NK-92 treated with Interleukin-12 subunit alpha and Interleukin-12 subunit beta, amount 100 ng/mL, for 24 hours (cell line): ENCODE measurements at regions not wholly inside any gene's neighbourhood (a gene's known extent, or its start where the extent isn't known, plus 50 kb on each side); places are given as distances from the start of the nearest gene placed in this dataset.

Experiments used
- DNase-seq: peaks from one replicate; lab custom pipeline; 2025; lab: John Stamatoyannopoulos, UW

DNA sequence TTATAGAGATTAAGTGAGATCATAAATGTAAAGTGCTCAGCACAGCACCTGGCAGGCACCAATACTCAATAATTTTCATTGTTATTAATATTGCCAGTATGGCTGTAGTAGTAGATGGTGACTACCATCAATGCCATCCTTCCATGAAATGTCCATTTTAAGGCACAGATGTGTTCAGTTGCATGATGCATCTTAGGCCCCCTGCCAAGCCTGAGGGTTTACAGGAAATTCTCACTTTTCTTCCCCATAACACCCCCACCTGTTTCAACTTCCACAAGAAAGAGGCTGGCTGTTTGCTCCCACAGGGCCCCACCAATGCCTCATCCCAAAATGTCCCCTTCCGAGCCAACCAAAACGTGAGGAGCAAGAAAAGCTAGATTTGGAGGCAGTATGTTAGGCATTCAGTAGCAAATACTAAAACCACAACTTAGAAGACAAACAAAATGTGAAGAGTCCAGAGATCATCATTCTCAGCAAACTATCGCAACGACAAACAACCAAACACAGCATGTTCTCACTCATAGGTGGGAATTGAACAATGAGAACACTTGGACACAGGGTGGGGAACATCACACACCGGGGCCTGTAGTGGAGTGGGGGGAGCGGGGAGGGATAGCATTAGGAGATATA is 110.6 kb upstream of the NHSL1 start:
- DNase-seq: no peak

DNA sequence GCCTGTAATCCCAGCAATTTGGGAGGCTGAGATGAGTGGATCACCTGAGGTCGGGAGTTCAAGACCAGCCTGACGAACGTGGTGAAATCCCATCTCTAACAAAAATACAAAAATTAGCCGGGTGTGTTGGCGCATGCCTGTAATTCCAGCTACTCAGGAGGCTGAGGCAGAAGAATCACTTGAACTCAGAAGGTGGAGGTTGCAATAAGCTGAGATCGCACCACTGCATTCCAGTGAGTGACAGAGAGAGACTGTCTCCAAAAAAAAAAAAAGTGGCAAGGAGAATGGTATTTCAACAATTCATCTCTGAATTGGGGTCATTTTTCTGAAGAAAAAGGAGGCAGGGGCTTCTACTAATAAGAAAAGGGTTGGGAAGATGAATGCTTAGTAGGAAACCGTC is 111.5 kb upstream of the NHSL1 start:
- DNase-seq: no peak

DNA sequence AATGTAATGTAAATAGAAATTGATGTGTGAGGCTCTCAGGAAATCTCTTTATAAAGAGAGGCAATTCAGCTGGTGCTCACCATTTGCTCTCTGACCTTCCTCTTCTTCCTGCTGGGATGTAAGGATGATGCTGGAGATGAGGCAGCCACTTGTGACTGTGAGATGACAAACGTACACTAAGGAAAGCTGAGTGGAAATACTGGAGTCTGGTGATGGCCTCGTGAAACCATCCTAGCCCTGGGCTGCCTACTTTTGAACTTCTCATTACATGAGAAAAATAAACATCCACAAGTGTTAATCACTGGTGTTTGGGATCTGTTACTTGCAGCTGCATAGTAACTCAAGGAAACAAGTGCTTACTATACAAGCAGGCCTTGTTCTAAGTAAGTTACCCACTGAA is 114.9 kb upstream of the NHSL1 start:
- no peak for DNase-seq

DNA sequence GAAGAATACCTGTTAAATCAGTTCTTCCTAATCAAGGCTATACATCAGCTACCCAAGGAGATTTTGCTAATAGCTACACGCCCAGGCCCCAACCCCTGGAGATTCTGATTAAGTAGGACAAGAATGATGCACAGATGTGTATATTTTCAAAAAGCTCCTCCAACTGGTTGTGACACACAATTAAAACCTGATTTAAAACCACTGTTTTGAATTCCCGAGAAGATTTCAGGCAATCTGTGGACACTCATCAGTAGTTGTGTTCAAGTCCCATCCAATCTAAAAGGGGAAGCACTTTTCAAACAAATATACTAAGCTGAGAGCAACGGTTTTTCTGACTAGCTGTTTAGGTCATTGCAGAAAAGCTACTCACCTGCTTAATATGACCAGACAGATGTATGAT is 118.9 kb upstream of the NHSL1 start:
- DNase-seq: no peak

DNA sequence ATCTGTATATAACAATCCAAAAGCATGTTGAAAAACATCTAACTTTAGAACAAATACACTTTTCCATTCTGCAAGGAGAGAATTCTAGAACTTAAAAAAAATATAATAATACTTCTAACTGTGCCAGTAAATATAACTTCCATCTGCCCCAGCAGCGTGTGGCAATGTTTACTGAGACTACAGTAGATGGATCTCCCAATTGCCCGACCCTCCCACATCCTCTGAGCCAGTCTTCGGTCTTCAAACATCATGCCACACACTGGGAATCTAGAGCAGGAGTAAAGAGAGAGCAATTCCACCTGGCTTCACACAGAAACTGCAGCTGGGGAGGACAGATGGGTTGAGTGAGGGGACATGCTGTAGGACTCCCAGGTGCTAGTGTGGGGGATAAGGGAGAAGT is 121.3 kb upstream of the NHSL1 start:
- DNase-seq: no peak

DNA sequence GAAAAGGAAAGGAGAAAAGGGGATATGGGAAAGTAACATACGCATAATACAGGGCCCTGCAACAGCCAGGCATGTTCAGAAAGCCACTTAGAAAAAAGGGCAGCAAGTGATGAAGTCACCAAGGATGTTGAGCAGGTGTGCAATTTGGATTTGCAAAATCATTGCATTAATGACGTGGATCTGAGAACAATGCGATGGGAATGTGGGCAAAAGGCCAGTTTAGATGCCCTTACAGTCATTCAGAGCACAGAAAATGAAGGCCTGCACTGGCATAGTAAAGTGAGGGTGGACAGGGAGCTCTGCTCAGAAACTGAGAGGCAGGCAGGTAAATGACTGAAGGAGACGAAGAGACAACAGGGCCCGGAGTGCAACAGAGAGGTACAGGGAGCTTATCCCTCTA is 123.7 kb upstream of the NHSL1 start:
- DNase-seq: no peak

DNA sequence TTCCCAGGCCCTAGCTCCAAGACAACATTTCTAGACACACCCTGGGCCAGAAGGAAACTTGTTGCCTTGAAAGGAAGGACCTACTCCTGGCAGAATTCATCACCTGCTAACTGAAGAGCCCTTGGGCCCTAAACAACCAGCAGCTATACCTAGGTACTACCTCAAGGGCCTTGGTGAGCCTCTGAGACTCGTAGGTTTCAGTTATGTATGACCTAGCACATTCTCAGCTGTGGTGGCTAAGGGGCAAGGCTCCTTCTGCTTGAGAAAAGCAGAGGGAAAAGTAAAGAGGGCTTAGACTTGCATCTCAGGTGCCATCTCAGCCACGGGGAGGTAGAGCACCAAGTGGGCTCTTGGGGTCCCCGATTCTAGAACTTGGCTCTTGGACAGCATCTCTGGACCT is 132.3 kb upstream of the NHSL1 start:
- no peak for DNase-seq

DNA sequence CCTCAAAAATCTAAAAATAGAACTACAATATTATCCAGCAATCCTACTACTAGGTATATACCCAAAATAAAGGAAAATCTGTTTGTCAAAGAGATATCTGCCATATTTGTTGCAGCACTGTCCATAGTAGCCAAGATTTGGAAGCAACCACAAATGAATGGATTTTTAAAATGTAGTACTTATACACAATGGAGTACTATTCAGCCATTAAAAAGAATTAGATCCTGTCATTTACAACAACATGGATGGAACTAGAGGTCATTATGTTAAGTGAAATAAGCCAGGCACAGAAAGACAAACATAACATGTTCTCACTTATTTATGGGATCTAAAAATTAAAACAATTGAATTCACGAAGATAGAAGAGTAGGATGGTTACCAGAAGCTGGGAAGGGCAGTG is 135.7 kb upstream of the CCDC28A start:
- no peak for DNase-seq

DNA sequence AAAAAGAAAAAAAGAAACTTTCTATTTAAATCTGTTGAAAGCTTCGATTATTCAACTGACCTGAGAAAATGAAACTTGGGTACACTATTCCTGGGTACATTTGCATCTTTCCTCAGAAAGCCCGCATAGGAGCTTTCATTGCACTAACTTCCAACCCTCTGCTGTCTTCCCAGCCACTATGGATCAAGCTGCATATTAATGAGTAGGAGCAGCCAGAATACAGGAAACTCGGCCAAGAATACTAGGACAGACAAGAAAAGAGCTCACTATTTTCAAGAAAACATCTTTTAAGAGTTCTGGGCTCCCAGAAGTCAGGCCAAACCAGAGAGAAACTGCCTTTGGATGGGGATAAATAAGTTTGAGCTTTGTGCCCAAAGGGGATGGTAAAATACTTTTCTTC is 135.0 kb upstream of the CCDC28A start:
- DNase-seq: no peak

DNA sequence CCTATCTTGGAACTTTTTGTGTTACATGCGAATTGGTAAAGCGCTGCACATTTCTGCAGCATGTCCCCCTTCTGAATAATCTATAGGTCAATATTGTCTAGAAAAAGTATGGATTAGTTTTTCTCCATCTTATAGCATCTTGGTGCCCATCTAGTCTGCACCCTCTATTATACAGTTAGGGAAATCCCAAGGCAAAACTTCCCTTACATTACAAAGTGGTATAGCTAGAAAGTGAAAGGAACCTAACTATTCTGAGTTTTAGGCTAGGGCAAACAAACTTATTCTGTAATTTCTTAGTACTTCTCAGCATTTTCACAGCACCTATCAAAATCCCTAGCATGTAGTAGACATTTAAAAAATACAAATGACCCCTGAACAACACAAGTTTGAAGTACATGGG is 133.5 kb upstream of the CCDC28A start:
- DNase-seq: no peak

DNA sequence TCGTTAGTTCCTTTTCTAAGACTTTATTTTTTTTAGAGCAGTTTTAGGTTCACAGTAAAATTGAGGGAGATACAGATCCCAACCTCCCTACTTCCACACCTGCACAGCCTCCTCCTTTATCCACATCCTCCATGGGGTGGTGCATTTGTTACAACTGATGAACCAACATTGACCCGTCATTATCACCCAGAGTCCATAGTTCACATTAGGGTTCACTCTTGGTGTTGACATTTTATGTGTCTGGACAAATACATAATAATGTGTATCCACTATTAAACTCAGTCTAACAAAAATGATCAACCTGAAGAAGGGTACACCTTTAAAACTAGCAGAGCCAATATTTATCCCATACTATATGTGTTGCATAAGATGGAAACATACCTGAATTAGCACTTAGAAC is 130.4 kb upstream of the CCDC28A start:
- DNase-seq: no peak

DNA sequence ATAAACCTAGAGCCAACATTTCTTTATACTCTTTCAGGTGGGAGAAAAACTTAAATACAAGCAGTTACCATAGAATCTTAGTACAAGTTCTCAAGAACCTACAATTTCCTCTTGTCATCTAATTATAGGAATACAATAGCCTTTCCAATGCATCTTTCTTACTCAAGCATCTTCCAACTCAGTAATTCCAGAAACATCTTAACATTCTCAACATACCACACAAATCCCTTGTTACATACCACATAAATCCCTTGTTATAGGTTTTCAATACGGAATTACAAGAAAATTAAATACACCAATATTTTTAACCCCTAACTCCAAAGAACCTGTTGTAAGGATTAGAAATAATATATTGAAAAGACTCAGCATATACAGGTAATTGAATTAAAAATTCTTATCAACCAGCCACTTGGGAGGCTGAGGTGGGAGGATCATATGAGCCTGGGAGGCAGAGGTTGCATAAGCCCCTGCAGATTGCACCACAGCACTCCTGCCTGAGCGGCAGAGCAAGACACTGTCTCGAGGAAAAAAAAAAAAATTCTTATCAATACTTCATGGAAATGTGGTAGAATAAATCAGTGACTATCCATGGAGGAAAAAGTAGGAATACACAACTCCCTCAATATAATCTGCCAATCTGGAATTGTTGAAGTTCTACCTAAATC is 127.5 kb upstream of the CCDC28A start:
- DNase-seq: no peak

DNA sequence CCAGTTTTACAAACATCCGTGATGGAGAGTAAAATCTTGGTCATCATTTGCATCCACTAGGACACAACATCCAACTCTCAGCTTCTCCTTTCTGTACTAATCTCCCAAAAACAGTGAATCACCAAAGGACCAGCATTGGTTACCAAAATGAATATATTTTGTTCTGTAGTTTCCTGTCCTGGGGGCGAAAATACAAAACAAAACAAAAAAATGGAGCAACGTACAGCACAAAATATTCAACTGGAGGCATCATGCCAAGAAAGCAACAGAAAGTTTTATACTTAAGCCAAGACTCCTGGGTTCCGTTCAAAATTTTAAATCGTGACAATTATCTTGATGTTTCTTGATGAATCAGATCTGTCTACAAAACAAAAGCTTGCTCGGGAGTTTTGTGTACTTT is 126.6 kb upstream of the CCDC28A start:
- no peak for DNase-seq

DNA sequence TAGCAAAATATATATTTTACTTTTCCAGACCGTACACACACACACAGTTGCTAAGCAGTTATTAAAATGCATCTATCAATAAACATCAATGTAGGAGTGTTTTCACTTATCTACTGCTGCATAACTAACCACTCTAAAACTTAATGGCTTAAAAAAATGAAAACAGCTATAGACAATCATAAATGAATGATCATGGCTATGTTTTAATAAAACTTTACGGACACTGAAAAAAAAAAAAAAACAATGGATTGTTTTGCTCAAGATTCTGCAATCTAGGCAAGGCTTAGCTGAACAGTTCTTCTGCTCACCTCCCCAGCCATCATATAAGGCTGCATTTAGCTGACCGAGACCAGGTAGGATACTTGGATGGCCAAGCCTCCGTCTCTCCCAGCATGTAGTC is 125.4 kb upstream of the CCDC28A start:
- no peak for DNase-seq

DNA sequence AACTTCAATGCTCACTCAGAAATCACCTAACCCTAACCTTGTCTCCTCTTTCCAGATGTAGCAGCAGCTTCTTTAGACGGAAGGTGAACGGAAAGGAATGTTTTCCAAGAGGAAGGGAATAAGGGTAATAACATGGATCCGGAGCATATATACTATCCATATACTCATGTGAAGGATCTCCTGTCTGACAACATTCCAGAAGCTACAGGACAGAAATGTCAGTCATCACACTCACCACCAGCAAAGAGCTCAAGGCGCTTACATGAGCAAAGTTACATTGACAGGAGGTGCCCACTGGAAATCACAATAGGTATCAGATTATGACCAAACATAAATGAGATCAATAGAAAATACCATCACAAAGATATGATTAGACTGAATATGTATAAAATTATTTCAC is 122.1 kb upstream of the CCDC28A start:
- no peak for DNase-seq

DNA sequence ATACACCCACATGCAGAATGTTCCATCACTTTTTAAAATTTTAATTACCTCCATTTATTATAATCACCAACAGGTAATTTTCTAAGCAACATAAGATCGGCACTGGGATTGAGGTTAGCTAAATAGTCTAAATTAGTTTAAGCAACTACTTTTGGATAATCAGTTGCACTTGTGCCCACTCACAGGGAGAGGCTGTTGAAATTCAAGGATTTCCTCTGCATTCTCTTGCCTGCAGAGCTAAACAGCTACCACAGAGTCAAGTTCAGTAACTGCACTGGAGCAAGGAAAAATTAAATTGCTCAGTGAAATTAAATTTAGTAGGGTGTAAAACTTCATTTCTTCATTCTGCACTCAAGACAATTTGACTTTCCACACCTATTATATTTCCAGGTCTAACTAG is 120.7 kb upstream of the CCDC28A start:
- no peak for DNase-seq

DNA sequence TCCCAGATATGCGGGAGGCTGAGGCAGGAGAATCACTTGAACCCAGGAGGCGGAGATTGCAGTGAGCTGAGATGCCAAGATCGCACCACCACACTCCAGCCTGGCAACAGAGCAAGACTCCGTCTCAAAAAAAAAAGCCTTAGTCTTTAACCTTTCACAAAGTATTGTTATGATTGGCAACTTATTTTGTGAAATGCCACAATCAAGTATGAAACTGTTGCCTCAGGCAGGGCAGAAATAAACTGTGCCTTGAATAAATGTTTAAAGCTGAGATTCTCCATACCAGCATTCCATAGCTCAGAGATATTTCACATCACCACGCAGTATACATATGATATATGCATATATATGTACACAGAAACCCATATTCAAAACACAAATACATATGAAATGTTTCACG is 120.1 kb upstream of the CCDC28A start:
- DNase-seq: no peak

DNA sequence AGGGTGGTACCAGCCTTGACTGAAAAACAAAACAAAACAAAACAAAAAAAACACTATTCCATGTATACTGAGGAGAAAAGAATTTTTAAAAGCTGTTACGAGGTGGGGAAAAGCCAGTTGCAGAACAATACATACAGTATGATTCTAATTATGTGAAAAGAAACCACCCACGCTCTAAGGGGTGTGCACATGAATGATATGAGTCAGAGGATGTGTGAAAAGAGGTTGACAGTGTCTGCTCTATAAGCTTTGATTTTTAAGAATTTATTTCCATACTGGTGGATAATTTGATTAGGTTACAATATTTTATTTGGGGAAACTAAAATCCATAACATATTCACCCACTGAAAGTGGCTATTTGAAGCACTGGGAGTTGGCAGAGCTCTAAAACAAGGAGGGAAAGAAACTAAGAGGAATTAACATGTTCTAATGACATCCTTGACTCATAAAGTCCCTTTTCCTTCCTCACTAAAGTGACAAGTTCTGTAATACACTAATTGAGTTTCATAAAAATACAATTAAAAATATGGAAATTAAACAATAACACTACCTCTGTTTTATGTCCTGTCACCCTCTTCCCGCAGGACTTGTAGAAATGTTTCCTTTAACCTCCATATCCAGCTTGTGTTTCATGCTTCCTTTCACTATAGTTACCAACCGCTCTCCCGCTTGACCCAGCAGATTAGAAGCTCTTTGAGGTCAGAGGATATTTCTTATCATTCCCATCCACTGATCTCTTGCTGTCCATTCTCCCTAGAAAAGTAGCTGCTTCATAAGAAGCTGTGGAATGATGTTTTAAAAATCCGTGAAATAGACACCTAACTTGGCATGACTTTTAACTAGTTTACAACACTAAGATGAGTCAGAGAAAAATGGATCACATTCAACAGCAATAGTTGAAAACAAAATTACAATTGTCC is 118.6 kb upstream of the CCDC28A start:
- no peak for DNase-seq

DNA sequence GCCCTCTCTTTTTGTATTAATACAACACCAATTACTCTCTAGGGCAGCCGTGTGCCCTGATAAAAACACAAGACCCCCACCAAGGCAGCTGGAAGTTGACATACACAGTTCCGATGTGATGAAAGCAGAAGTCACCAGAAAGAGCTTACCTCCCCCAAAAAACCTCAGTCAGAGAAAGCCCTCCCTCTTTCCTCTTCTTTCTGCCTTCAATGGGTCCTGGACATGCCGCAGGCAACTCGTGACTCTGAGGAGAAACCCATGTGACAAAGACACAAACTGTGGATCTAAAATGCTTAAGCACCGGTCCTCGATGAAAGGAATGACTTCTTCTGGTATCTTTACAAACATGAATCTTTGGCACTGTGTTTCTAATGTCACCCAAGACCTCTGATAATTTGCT is 117.7 kb upstream of the CCDC28A start:
- DNase-seq: no peak

DNA sequence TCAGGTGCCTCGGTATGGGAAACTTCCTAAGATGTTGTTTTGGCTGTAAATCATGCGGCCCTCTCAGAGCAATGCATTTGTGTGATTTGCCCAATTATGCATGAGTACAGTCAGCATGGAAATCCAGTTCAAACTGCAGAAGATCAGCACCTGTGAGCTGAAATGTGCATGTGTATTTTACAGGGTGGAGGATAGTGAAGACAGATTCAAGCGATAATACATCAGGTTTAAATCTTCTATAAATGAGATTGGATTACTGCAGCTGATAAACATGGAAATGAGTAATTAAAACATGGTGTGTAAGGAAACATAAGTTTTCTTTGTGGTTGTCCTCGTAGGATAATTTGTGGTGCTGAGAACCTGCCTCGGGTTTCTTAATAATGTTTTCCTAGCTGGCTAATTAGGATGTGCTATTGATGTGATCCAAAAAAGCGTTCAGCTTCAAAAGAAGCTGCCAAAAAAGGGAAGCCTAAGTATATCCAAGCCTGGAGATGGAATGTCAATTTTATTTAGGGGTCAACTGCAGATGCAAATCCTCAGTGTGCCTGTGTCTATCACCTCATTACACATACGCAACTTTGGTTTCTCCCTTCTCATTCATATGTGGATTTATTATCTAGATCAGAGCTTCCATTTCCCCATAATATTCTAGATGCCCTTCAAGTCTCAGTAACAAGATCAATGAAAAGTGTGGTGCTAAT is 117.1 kb upstream of the CCDC28A start:
- no peak for DNase-seq

DNA sequence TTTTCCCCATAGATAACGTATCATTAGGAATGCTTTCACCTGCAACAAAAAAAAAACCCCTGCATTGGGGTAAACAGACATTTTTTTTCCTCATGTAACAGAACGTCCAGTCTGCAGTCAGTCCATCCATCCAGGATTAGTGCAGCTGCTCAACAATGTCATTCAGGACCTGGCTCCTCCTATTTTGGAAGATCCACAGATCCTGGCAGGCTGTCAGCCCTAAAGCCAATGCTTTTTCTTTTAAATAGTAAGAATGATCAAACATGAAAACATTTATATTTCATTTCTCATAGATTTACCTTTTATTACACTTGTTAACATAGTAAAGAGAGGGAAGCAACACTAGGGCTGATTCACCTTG is 116.5 kb upstream of the CCDC28A start:
- DNase-seq: no peak

DNA sequence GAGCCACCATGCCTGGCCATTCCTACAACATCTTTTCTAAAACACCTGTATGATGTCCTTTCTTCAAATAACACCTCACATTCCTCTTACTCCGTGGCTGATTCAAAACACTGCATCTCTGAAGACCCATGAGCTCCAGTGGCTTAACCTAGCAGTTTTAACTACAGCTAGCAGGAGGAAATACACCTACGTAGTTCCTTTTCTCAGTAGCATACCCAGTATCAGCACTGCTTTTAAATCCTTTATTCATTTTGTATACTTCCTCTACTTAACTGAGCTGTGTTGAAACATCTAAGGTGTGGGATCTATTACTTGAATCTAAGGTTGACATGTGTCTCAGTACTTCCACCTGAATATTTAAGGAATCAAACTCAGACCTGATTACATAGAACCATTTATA is 113.6 kb upstream of the CCDC28A start:
- DNase-seq: no peak

DNA sequence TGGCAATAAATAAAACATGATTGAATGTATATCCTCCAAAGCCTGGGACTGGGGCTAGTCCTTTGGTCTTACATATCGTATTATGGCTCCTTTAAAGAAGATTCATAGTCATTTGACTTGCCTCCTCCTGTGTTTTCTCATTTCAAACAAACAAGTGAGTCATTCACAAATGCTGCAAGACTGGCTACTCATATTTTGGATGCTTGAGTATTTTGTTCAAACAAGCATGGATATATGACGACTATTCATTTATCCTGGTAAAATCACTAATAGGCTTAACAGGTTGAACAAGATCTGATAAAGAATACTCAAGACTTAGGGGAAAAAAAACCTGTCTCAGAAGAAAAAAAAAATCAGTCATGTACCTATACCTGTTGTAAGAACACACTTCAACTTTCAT is 111.1 kb upstream of the CCDC28A start:
- DNase-seq: no peak
